Muscle layer of colon (tissue), 2 donors: ENCODE measurements at regions not wholly inside any gene's neighbourhood (a gene's known extent, or its start where the extent isn't known, plus 50 kb on each side); places are given as distances from the start of the nearest gene placed in this dataset.
A peak's percentile ranks its signal among the peaks of the same experiment; 100 is the strongest.

Source experiments
- H3K27ac ChIP-seq: one replicate; pipeline ENCODE4 v1.7.0; 2013; ENCODE audit warnings: low read depth, mild to moderate bottlenecking, low read length, moderate library complexity
- H3K27me3 ChIP-seq, 2 donors: one replicate each; pipeline ENCODE4 v1.7.0; 2013; ENCODE audit warnings: low read length in 2 of 2, mild to moderate bottlenecking in 2 of 2; ENCODE audit not compliant: insufficient read depth in 2 of 2, control insufficient read depth in 1 of 2
- H3K36me3 ChIP-seq: one replicate; pipeline ENCODE4 v1.7.0; 2013; ENCODE audit warnings: mild to moderate bottlenecking, low read length; ENCODE audit not compliant: insufficient read depth
- H3K4me1 ChIP-seq: one replicate; pipeline ENCODE4 v1.7.0; 2013; ENCODE audit warnings: mild to moderate bottlenecking, low read length; ENCODE audit not compliant: insufficient read depth
- H3K4me3 ChIP-seq, 2 donors: one replicate each; pipeline ENCODE4 v1.7.0; 2013; ENCODE audit warnings: low read length in 2 of 2, low read depth in 1 of 2, mild to moderate bottlenecking in 1 of 2, moderate library complexity in 1 of 2
- H3K9ac ChIP-seq: one replicate; pipeline ENCODE4 v1.7.0; 2013; ENCODE audit warnings: low read length
- H3K9me3 ChIP-seq: one replicate; pipeline ENCODE4 v1.7.0; 2013; ENCODE audit warnings: mild to moderate bottlenecking, low read length
- donor health status: abdominal sarcoma.
- donor health status: Adenocarcinoma of cecum.

- Histone ChIP-seq H3K4me1 (peaks cover 14% of the 10 kb centered on the region), H3K27me3 (no peaks in the 10 kb centered on the region), H3K36me3 (no peaks in the 10 kb centered on the region), H3K9me3 (no peaks in the 10 kb centered on the region), H3K9ac (no peak overlapping the region), H3K27ac (peak overlapping the region; percentile 30), H3K4me3 (no peak overlapping the region)
These were observed 287.1 kb upstream of the ZNF462 start for GRCh38 chr9:106575823-106576222.

GRCh38 chr9:106576232-106576760 is 286.7 kb upstream of the ZNF462 start:
- H3K4me3 ChIP-seq = no peak overlapping the region
- H3K9ac ChIP-seq = no peak overlapping the region
- no peaks in the 10 kb centered on the region for H3K36me3 ChIP-seq
- no peaks in the 10 kb centered on the region for H3K9me3 ChIP-seq
- no peaks in the 10 kb centered on the region for H3K27me3 ChIP-seq
- H3K27ac ChIP-seq = peak overlapping the region; percentile 30
- H3K4me1 ChIP-seq = peaks cover 14% of the 10 kb centered on the region

DNA sequence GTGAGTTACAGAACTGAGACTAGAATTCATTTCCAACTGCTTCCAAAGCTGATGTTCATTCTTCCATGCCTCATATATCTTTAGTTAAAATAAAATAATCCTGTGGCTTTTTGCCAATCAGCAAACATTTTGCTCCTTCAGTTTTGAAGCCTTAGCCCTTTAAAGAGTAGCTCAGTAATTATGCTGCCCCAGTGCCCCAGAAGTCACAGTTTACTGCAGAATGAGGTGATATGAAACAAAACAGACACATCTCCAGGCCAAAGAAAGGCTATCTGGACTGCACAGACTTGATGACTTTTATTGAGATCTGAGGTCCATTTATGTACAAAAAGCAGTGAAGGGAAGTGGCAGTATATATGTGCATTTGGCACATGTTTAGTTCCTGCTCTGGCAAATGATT is 285.8 kb upstream of the ZNF462 start:
- Histone ChIP-seq H3K36me3 (no peaks in the 10 kb centered on the region), H3K9ac (no peak overlapping the region), H3K27ac (no peak overlapping the region), H3K4me3 (no peak overlapping the region), H3K4me1 (peaks cover 14% of the 10 kb centered on the region), H3K27me3 (no peaks in the 10 kb centered on the region), H3K9me3 (no peaks in the 10 kb centered on the region)

GRCh38 chr9:106580546-106580945 is 282.4 kb upstream of the ZNF462 start:
- Histone ChIP-seq H3K4me3 (no peak overlapping the region), H3K27ac (no peak overlapping the region), H3K27me3 (no peaks in the 10 kb centered on the region), H3K9ac (no peak overlapping the region), H3K4me1 (peaks cover 14% of the 10 kb centered on the region), H3K9me3 (no peaks in the 10 kb centered on the region), H3K36me3 (no peaks in the 10 kb centered on the region)

- no peak overlapping the region for H3K27ac ChIP-seq
- H3K9me3 ChIP-seq = no peaks in the 10 kb centered on the region
- no peaks in the 10 kb centered on the region for H3K4me1 ChIP-seq
- no peaks in the 10 kb centered on the region for H3K27me3 ChIP-seq
- H3K9ac ChIP-seq = no peak overlapping the region
- H3K36me3 ChIP-seq = no peaks in the 10 kb centered on the region
- H3K4me3 ChIP-seq = no peak overlapping the region
These were observed 281.0 kb upstream of the ZNF462 start for GRCh38 chr9:106581973-106582372.

- Histone ChIP-seq H3K4me1 (no peaks in the 10 kb centered on the region), H3K9me3 (no peaks in the 10 kb centered on the region), H3K9ac (no peak overlapping the region), H3K36me3 (no peaks in the 10 kb centered on the region), H3K27me3 (no peaks in the 10 kb centered on the region), H3K4me3 (no peak overlapping the region), H3K27ac (no peak overlapping the region)
These were observed 279.2 kb upstream of the ZNF462 start for GRCh38 chr9:106583751-106584150.

DNA sequence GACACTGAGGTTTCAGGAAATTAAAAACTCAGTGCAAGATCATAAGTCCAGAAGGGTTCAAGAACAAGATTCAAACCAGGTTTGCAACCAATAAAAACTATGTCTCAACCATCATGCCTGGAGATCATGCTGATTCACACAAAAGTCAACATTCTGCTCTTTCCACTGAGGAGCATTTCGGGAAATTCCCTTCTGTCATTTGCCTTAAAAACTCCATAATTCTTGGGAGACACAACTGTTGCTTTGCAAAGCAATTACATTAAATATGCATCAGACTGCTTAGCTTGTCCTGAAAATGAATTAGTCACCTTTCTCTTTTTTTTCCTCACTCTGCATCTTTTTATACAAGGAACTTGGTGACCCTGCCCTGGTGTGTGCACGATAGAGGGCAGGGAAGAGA is 275.9 kb upstream of the ZNF462 start:
- Histone ChIP-seq H3K4me3 (no peak overlapping the region), H3K9ac (no peak overlapping the region), H3K36me3 (no peaks in the 10 kb centered on the region), H3K4me1 (no peaks in the 10 kb centered on the region), H3K27ac (no peak overlapping the region), H3K27me3 (no peaks in the 10 kb centered on the region), H3K9me3 (no peaks in the 10 kb centered on the region)

- Histone ChIP-seq H3K9ac (no peak overlapping the region), H3K4me1 (no peaks in the 10 kb centered on the region), H3K36me3 (no peaks in the 10 kb centered on the region), H3K27ac (no peak overlapping the region), H3K27me3 (no peaks in the 10 kb centered on the region), H3K4me3 (no peak overlapping the region), H3K9me3 (no peaks in the 10 kb centered on the region)
These were observed 274.3 kb upstream of the ZNF462 start for GRCh38 chr9:106588626-106589025.

DNA sequence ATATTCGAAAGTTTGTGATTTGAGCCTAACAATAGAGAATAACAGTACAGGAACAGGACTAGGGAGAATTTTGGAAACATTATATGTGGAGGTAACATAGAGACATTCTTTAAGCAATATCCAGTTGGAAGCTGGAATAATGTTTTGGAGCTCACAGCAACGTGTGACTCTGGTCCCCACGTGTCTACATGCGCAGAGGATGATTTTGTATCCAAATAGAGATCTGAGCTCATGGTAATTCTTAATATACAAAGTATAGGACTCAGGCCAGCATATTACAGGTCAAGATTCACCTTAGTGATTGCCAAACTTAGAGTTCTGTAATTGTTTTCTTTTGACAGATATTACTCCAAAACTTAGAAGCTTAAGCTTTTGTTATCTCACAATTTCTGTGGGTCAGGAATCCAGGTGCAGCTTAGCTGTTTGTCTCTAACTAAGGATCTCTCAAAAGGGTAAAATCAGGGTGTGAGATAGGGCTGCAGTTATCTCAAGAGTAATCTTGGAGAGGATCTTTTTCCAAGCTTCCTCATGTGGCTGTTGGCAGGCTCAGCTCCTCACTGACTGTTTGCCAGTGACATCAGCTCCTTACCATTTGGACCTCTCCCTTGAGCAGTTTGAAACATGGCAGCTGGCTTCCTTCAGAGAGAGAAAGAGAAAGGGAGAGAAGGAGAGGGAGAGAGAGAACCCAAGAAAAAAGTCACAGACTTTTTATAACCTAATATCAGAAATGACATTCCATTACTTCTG is 272.0 kb upstream of the ZNF462 start:
- Histone ChIP-seq H3K27me3 (no peaks in the 10 kb centered on the region), H3K36me3 (no peaks in the 10 kb centered on the region), H3K9ac (no peak overlapping the region), H3K4me1 (no peaks in the 10 kb centered on the region), H3K27ac (no peak overlapping the region), H3K4me3 (no peak overlapping the region), H3K9me3 (no peaks in the 10 kb centered on the region)

DNA sequence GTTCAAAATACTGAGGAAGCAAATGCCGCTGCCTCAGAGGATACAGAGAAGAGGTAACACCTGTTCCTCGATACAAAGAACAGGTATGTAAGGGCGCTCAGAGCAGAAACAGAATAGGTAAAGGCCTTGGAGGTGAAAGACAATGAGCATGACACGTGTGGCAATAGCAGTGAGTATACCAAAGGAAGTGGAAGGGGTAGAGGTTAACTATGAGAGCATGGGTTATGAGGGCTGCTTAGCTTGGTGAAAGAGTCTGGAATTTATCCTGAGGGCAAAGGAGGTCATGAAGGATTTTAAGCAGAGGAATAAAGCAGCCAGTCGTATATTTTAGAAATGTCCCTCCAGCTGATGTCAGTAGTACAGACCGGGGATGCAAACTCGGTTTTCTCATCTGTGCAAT is 269.8 kb upstream of the ZNF462 start:
- no peaks in the 10 kb centered on the region for H3K27me3 ChIP-seq
- H3K9me3 ChIP-seq = no peaks in the 10 kb centered on the region
- H3K9ac ChIP-seq = no peak overlapping the region
- H3K36me3 ChIP-seq = no peaks in the 10 kb centered on the region
- no peak overlapping the region for H3K27ac ChIP-seq
- H3K4me1 ChIP-seq = no peaks in the 10 kb centered on the region
- H3K4me3 ChIP-seq = no peak overlapping the region

GRCh38 chr9:106596984-106597383 is 266.0 kb upstream of the ZNF462 start:
- H3K36me3 ChIP-seq = no peaks in the 10 kb centered on the region
- H3K9ac ChIP-seq = no peak overlapping the region
- no peak overlapping the region for H3K27ac ChIP-seq
- no peak overlapping the region for H3K4me3 ChIP-seq
- H3K27me3 ChIP-seq = no peaks in the 10 kb centered on the region
- no peaks in the 10 kb centered on the region for H3K4me1 ChIP-seq
- H3K9me3 ChIP-seq = no peaks in the 10 kb centered on the region

DNA sequence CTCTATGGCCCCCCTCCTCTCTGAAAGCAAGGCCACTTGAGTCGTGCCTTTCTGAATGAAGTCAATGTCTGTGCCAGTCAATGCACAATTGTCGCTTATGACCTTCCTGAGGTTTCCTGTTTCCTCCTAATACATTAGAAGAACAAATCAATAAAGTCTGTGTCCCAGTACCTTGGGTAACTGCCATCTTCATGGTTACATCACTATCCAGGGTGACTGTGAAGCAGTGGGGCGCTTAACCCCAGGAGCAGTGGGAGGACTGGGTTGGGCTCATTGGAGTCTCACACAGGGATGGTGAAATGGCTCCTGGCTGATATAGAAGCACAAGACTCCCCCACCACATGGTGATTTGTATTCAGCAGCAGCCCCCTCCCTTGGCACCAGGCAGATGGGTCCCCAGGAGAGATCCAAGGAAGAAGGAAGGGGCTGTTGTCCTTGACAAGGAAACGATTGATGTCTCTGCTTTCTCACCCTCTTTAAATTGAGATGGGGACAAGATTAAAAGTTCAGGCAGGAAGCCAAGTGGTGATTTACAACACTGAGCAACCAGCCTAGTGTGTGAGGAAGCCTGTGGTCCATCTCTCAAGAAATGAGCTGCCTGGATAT is 261.9 kb upstream of the ZNF462 start:
- no peak overlapping the region for H3K4me3 ChIP-seq
- H3K36me3 ChIP-seq = no peaks in the 10 kb centered on the region
- no peaks in the 10 kb centered on the region for H3K4me1 ChIP-seq
- no peak overlapping the region for H3K9ac ChIP-seq
- no peaks in the 10 kb centered on the region for H3K27me3 ChIP-seq
- no peak overlapping the region for H3K27ac ChIP-seq
- no peaks in the 10 kb centered on the region for H3K9me3 ChIP-seq
